HS-27A (cell line): ENCODE measurements at regions not wholly inside any gene's neighbourhood (a gene's known extent, or its start where the extent isn't known, plus 50 kb on each side); places are given as distances from the start of the nearest gene placed in this dataset.
"Not testable (repeated sequence)": the region's sequence is repeated elsewhere in the genome, so short reads cannot be mapped to it uniquely, and the experiment has no call there.

Experiments
- DNase-seq: peaks from one replicate; pipeline ENCODE4 v3.0.0-alpha.2; 2012; ENCODE audit warnings: low read depth, missing footprints

DNA sequence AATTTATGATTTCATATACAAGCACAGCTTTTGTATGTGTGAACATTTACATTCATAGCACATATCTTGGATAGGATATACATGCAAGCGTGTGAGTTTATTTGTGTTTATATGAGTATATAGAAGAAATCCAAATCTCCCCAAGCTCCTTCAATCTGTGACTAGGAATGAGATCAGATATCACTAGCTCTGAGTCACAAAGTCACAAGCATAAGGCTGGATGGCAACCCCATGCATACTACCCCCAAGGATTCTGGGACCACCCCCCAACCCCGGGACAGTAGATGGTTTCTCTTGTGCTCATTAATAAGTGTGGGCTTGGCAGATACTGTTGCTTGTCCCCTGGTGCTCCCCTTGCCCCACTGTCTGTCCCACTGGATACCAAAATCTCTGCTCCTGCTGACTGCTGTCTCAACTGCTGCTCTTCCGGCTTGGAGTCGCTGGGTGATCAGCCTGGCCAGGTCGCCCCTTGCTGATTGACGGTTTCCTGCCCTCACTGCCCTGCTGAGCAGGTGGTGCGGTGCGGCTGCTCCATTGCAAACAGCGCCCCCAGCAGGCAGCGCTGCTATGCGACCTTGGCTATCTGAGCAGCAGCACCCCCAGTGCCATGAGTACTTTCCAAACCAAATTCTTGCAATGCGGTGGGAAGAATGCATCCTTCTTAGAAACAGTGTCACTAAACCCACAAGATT, 279.4 kb downstream of the CD83 start:
- no peak for DNase-seq

- DNase-seq, result no peak
Measured at GRCh38 chr6:14397518-14397901, 279.9 kb downstream of the CD83 start.

GRCh38 chr6:14398953-14399352, 281.4 kb downstream of the CD83 start:
- DNase-seq, result no peak

GRCh38 chr6:14399635-14400034, 282.1 kb downstream of the CD83 start:
- no peak for DNase-seq

- no peak for DNase-seq
Measured at GRCh38 chr6:14401246-14401645, 283.7 kb downstream of the CD83 start.

DNA sequence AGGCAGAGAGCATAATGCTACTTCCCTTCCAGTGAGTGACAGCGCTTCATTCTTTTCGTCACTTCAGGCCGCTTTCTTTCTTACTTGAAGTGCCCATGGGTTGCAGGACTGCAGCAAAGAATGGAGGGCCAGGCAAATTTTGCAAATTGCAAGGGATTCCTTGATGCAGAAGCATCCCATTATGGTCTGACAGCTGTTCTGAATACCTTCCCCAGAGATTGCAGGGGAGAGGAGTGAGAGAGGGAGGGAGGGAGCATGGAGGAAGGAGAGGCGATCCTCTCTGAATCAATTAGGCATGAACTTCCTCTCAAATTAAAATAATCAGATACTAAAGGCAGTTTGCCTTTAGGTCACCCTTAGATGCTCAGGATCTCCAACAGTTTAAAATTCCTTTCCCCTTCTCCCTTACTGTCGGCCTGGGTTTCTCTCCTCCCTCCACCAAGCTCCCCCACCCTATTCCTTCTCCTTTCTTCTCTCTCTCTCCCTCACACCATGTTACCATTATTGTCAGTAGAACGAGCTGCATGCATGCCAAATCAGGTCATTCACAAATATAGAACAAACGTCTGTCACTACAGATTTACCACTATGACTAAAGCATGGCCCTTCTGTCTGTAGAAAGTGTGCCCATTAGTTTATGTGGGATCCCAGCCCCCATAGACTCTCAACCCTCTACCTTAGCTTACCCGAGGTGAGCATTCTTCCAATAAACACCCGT, 289.2 kb downstream of the CD83 start:
- no peak for DNase-seq

DNA sequence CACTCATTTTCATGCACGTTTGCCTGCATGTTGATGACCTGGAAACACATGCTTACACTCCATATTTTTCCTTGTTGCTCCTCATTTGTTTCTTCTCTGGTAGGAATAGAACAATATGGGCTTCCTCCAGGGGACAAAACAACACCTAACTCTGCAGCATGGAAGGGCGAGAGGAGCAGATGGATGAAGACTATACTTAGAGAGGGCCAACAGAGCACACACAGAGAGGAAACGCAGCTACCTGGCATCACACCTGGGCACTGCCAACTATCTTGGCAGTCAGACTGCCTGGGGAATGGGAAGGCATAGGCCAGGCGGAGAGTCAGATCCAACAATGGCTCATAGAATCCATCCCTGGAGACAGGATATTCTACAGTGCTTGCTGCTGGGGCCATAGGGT, 290.9 kb downstream of the CD83 start:
- DNase-seq, result no peak

DNA sequence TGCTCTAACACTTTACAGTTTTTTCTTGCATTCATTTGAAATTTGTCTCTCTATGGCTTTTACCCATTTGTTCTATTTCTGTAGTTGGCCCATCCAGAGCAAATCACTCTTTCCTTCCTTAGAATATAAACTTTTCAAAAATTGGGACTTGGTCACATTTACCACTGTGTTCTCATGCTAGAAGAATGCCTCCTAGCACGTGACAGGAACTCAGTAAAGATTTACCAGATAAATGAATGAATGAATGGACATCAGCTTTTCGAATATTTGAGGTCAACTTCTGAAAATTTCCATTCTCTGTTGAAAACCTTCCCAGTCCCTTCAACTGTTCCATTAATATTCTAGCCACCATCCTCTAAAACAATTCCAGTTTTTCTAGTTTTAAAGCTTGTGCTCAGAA, 294.5 kb downstream of the CD83 start:
- no peak for DNase-seq

DNA sequence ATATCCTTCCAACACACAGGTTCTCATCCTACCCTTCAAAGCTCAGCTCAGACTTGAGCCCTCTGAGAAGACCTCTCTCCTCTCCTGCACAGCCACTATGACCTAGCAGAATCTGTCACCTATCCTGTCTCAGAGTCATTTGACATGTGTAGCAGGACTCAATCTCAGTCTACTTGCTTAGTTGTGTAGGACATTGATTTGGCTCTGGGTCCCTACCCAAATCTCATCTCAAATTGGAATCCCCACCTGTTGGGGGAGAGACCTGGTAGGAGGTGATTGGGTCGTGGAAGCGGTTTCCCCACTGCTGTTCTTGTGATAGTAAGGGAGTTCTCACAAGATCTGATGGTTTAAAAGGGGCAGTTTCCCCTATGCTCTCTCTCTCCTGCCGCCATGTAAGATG, 297.9 kb downstream of the CD83 start:
- DNase-seq, result no peak

- no peak for DNase-seq
Measured at GRCh38 chr6:14417377-14417776, 299.8 kb downstream of the CD83 start.

DNA sequence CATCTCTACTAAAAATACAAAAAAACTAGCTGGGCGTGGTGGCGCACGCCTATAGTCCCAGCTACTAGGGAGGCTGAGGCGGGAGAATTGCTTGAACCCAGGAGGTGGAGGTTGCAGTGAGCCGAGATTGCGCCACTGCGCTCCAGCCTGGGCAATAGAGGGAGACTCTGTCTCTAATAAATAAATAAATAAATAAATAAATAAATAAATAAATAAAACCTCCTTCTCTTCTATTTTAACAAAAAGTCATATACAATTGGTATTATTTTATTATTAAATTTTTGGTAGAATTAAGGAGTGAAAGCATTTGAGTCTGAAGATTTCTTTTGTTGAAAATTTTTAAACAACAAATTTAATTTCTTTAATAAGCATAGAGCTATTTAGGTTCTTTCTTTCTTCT, 301.7 kb downstream of the CD83 start:
- not testable (repeated sequence) for DNase-seq

DNA sequence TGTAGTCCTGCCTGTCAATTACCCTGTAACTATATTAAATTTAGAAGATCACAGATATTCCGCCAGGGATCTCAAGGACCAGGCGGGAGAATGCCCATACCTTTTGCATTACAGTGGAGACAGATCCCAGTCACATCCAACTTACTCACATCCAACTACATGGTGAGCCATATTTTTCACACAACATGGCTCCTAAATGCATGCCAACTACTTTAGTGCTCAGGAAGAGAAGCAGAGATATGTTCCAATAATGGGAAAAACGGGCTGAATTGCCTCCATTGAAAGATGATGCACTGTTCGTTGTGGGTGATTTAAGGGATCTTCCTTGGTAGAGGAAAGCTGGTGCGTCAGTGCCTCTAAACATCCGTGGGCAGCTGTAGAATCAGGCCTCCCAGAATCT, 304.5 kb downstream of the CD83 start:
- DNase-seq, result no peak

DNA sequence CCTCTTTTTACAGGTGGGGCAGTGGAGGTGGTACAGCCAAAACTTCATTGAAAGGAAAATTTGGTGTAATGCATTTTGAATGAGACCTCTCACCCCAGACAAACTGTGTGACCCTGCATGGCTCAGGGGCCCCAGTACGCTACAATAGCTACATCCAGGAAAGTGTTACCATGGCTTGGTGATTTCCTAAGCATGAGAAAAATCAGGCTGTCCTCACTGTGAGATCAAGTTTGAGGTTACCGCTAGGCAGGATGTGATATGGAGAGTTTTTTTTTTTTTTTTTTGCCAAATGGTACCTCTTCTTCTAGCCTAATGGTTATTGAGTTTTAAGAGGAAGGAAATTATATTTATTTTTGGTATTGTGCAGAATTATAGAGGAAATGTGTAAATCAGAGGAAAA, 305.3 kb downstream of the CD83 start:
- no peak for DNase-seq

DNA sequence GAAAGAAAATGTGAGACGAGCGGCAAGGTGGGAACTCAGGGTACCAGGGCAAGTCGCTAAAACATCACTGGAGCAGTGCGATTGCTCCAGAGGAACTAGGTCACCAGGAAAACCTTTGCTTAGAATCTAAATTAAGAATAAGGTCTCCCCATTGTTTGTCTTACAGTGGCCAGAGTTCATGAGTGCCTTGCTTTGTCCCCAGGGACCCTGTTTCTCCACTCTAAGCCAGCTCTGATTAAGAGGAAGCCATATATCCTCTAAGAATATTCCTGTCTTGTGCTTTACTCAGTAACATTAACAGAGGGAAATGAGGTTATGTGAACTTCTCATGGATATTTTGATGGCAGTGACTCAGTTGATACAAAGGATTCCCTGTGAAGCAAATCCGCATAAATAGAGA, 305.8 kb downstream of the CD83 start:
- DNase-seq, result no peak

DNA sequence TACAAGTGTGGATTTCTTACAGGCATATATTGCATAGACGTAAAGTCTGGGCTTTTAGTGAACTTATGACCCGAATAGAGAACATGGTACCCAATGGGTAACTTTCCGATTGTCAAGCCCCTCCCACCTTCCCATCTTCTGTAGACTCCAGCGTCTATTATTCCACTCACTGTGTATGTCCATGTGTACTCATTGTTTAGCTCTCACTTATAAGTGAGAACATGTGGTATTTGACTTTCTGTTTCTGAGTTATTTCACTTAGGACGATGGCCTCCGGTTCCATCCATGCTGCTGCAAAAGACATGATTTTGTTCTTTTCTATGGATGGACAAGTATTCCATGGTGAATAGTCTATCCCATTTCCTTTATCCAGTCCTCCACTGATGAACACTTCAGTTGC, 306.4 kb downstream of the CD83 start:
- DNase-seq, result no peak

GRCh38 chr6:14425805-14426204, 308.2 kb downstream of the CD83 start:
- DNase-seq, result no peak

- no peak for DNase-seq
Measured at GRCh38 chr6:14426281-14426680, 308.7 kb downstream of the CD83 start.

GRCh38 chr6:14428269-14428668, 310.7 kb downstream of the CD83 start:
- DNase-seq, result no peak

DNA sequence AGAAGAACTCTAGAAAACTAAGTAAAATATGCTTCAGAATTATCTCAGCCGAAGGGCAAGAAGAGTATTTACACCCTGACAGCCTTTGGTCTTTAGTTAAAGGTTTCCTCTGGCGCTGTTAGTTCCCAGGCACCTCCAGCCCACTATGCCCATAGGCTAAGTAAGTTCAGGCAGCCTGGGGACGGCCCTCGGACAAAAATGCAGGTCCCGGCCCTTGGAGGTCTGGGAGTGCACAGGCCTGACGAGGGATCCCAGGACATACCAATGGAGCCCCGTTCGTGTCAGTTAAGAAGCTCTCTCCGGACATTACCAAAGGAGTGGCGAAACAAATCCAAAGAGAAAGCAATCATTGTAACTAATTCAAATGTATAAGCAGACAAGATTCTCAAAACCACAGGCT, 311.8 kb downstream of the CD83 start:
- DNase-seq, result no peak

- DNase-seq, result no peak
Measured at GRCh38 chr6:14430218-14430617, 312.6 kb downstream of the CD83 start.

DNA sequence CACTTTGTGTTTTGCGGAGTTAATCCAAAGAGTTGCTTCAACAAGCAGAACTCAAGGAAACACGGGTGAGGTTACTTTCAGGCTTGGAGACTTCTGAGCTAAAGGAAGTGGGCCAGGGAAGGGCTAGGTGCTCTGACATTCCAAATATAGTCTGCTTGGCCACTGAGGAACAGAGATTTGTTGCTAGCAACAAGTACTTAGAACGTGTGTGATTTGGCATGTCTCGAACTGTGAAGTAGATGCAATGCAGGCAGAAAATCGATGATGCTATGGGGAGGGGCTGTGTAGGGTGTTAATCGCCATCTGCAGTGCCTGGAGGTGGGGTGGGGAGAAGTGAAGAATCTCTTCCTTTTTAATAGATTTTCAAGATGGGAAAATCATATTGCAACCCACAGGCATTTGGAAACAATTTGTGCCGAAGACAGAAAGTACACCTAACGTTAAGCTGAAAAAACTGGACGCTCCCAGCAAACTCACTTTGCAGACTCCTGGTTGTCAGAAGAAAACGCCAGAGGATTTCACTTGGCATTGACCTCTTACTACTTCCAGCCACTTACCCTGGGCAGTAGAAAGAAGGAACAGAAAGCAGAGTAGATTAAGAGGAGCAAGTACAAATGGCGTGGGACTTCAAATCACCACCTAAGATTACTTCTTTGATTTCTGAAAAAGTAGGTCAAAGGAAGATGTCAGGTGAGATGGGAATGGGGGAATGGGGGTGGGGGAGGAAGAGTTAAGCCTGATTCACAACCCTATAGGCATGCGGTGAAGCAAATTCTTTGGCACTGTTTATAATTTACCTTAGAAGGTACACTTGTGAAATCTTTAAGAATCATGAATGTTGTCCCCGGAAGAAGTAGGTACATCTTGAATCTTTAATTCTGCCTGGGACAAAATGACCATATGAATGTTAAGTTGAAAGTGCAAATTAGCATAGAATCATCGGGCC, 314.1 kb downstream of the CD83 start:
- no peak for DNase-seq

GRCh38 chr6:14434916-14435690, 317.5 kb downstream of the CD83 start:
- no peak for DNase-seq
